Tibial artery (tissue), 4 donors: ENCODE measurements at regions not wholly inside any gene's neighbourhood (a gene's known extent, or its start where the extent isn't known, plus 50 kb on each side); places are given as distances from the start of the nearest gene placed in this dataset.

Experiments
- DNase-seq, 2 donors: peaks; one replicate each; pipeline ENCODE4 v3.0.0-alpha.2; 2019
- H3K27ac ChIP-seq, 2 donors: fragments of 200-600 bp; sonication (generic) in 1 of 2; 1 replicate in 1 of 2; 2 replicates in 1 of 2; pipeline ENCODE4 v1.5.1; 2018 to 2019; ENCODE audit warnings: mild to moderate bottlenecking in 1 of 2
- H3K27me3 ChIP-seq, 2 donors: fragments of 200-600 bp; sonication (generic) in 1 of 2; one replicate each; pipeline versions ENCODE4 v1.5.1 to v1.6.0; 2016 to 2019
- H3K36me3 ChIP-seq, 3 donors: fragments of 200-600 bp; sonication (generic) in 2 of 3; one replicate each; pipeline ENCODE4 v1.5.1; 2016 to 2019; ENCODE audit warnings: mild to moderate bottlenecking in 2 of 3
- H3K4me1 ChIP-seq, 4 donors: fragments of 200-600 bp; sonication (generic) in 2 of 4; 1 replicate in 3 of 4; 2 replicates in 1 of 4; pipeline ENCODE4 v1.5.1; 2016 to 2019
- H3K4me3 ChIP-seq, 2 donors: fragments of 200-600 bp; sonication (generic) in 1 of 2; 1 replicate in 1 of 2; 2 replicates in 1 of 2; pipeline ENCODE4 v1.5.1; 2018 to 2019; ENCODE audit warnings: mild to moderate bottlenecking in 2 of 2
- H3K9me3 ChIP-seq, 3 donors: fragments of 200-600 bp; sonication (generic) in 1 of 3; one replicate each; pipeline ENCODE4 v1.5.1; 2016 to 2019
- CTCF ChIP-seq, 2 experiments: fragments of 200-600 bp in 1 of 2; fragments of 450-650 bp in 1 of 2; IDR thresholded peaks; one replicate each; pipeline ENCODE4 v1.5.1; 2017 to 2019; ENCODE audit warnings: antibody characterized with exemption in 2 of 2, mild to moderate bottlenecking in 1 of 2, moderate library complexity in 1 of 2
- intact Hi-C: fragments of 100-400 bp; cut with DNase I; formaldehyde crosslinking; loops from one replicate; pipeline ENCODE4 v1.15.0; 2023; ENCODE audit warnings: low total_unique reads

- Histone ChIP-seq H3K36me3 (no peaks in the 10 kb centered on the region), H3K4me3 (no peak overlapping the region), H3K4me1 (no peaks in the 10 kb centered on the region), H3K27me3 (no peaks in the 10 kb centered on the region), H3K27ac (no peak overlapping the region), H3K9me3 (no peaks in the 10 kb centered on the region)
- DNase-seq: no peak
- TF ChIP-seq CTCF (IDR thresholded peaks at IDR 0.05): no peak
- intact Hi-C loops: no loop called here
Measured at GRCh38 chr16:73499276-73499675, 451.3 kb upstream of the ZFHX3 start.

GRCh38 chr16:73485880-73486279, 438.0 kb upstream of the ZFHX3 start:
- H3K36me3 ChIP-seq: no peaks in the 10 kb centered on the region
- no peaks in the 10 kb centered on the region for H3K9me3 ChIP-seq
- TF ChIP-seq CTCF (IDR thresholded peaks at IDR 0.05): no peak
- H3K4me1 ChIP-seq: no peaks in the 10 kb centered on the region
- no peak overlapping the region for H3K27ac ChIP-seq
- no peak overlapping the region for H3K4me3 ChIP-seq
- intact Hi-C loops: no loop called here
- no peaks in the 10 kb centered on the region for H3K27me3 ChIP-seq
- no peak for DNase-seq

GRCh38 chr16:73483934-73484711, 436.2 kb upstream of the ZFHX3 start:
- H3K4me1 ChIP-seq: no peaks in the 10 kb centered on the region
- no peaks in the 10 kb centered on the region for H3K36me3 ChIP-seq
- H3K9me3 ChIP-seq: no peaks in the 10 kb centered on the region
- no peaks in the 10 kb centered on the region for H3K27me3 ChIP-seq
- DNase-seq: no peak
- intact Hi-C loops: no loop called here
- H3K27ac ChIP-seq: no peak overlapping the region
- no peak for TF ChIP-seq CTCF (IDR thresholded peaks at IDR 0.05)
- H3K4me3 ChIP-seq: no peak overlapping the region

- intact Hi-C loops: no loop called here
- no peak for TF ChIP-seq CTCF (IDR thresholded peaks at IDR 0.05)
Measured at GRCh38 chr16:73483076-73483791, 435.3 kb upstream of the ZFHX3 start.

GRCh38 chr16:73482310-73482709, 434.4 kb upstream of the ZFHX3 start:
- no peak for DNase-seq
- Histone ChIP-seq H3K27me3 (no peaks in the 10 kb centered on the region), H3K27ac (no peak overlapping the region), H3K4me1 (no peaks in the 10 kb centered on the region), H3K4me3 (no peak overlapping the region), H3K36me3 (no peaks in the 10 kb centered on the region), H3K9me3 (no peaks in the 10 kb centered on the region)
- intact Hi-C loops: no loop called here
- no peak for TF ChIP-seq CTCF (IDR thresholded peaks at IDR 0.05)

More at GRCh38 chr16:73483076-73483791, 435.3 kb upstream of the ZFHX3 start:
- H3K36me3 ChIP-seq: no peaks in the 10 kb centered on the region
- DNase-seq: no peak
- no peaks in the 10 kb centered on the region for H3K9me3 ChIP-seq
- H3K4me1 ChIP-seq: no peaks in the 10 kb centered on the region
- H3K27ac ChIP-seq: no peak overlapping the region
- no peaks in the 10 kb centered on the region for H3K27me3 ChIP-seq
- H3K4me3 ChIP-seq: no peak overlapping the region
